Astrocyte of the spinal cord (primary cell): ENCODE measurements at regions not wholly inside any gene's neighbourhood (a gene's known extent, or its start where the extent isn't known, plus 50 kb on each side); places are given as distances from the start of the nearest gene placed in this dataset.

ENCODE experiments used
- DNase-seq: peaks from one replicate; pipeline ENCODE4 v3.0.0; 2011; ENCODE audit warnings: low read depth, low spot score
- H3K4me3 ChIP-seq: 2 replicates; pipeline ENCODE4 v1.5.1; 2011; ENCODE audit warnings: low read depth, mild to moderate bottlenecking, low read length, moderate library complexity
- CTCF ChIP-seq: IDR thresholded peaks from 2 replicates; pipeline ENCODE4 v1.5.1; 2012; ENCODE audit warnings: low read depth, mild to moderate bottlenecking, low read length, inconsistent platforms
- in situ Hi-C: cut with HindIII; loops from 2 replicates; pipeline ENCODE4 v1.10.0; 2017; ENCODE audit warnings: low sequenced_read_pairs

DNA sequence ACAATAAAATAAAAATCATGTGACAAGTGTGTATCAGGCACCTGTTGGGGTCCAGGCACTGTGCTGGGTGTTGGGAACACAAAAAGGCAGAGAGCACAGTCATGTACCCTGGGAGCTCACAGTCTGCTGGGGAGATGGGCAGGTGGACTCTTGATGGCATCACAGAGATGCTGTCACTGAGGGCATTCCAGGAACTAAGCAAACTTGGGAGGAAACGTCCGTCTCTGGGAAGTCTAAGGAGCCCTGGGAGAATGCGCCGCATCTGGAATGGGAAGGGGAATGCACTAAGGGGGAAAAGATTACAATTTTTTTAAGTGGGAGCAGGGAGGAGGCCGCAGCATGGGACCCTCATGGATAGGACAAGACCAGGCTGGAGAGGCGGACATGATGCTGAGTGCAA, 80.9 kb upstream of the ZNF423 start:
- TF ChIP-seq CTCF: no peak
- no peak overlapping the region for H3K4me3 ChIP-seq
- no peak for DNase-seq
- in situ Hi-C loops: no loop called here

- H3K4me3 ChIP-seq: no peak overlapping the region
- DNase-seq: no peak
- in situ Hi-C loops: no loop called here
- TF ChIP-seq CTCF: no peak
These were observed 82.0 kb upstream of the ZNF423 start for GRCh38 chr16:49937886-49938285.

DNA sequence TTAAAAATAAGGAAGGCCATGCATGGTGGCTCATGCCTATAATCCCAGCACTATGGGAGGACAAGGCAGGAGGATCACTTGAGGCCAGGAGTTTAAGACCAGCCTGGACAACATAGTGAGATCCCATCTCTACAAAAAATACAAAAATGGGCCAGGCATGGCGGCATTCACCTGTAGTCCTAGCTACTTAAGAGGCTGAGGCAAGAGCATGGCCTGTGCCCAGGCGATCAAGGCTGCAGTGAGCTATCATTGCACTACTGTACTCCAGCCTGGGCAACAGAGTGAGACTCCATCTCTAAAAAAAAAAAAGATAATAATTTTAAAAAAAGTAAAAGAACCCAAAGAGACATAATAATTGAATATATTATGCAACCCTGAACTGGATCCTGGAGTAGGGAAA, 83.6 kb upstream of the ZNF423 start:
- DNase-seq: no peak
- TF ChIP-seq CTCF: no peak
- in situ Hi-C loops: no loop called here
- no peak overlapping the region for H3K4me3 ChIP-seq

DNA sequence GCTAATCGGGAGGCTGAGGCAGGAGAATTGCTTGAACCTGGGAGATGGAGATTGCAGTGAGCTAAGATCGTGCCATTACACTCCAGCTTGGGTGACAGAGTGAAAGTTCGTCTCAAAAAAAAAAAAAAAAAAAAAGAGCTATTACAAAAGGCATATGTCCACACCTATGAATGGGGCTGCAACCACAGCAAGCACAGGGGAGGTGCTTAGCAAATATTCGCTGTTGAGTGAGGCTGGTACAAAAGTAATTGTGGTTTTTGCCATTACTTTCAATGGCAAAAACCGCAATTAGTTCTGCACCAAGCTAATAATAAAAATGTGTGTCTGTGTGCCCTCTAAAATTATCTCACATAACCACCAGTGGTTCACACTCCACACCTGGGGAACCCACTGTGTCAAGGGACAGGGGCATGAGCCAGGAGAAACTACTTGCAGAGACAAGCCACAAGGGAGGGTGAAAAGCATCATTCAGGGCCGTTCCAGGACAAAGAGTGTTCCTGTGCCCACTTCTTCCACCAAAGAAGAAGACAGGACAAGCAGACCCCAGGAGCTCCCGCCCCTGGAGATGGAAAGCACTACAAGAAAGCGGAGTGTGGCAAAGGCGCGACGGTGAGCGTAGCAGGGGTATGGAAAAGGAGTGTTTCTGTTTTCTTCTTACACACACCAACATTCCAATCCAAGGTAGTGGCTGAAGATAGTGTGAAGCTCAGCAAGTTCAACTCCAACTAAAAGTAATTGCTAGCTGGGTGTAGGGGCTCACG, 84.4 kb upstream of the CNEP1R1 start:
- no peak overlapping the region for H3K4me3 ChIP-seq
- in situ Hi-C loops: no loop called here
- TF ChIP-seq CTCF: no peak
- DNase-seq: no peak

DNA sequence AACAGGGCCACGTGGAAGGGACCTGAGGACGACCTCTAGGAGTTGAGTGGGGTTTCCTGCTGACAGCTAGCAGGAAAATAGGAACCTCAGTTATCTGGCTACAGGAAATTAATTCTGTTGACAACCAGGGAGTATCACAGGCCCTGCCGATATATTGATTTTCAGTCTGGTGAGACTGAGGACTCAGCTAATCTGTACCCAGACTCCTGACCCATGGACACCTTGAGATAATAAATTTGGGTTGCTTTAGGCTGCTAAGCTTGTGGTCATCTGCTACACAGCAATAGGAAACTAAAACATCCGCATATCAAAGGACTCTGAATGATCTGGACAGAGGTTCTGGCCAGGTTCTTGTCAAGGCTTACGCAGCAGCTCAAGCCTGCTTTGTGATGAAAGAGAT, 80.8 kb upstream of the CNEP1R1 start:
- TF ChIP-seq CTCF: no peak
- no peak for DNase-seq
- in situ Hi-C loops: no loop called here
- H3K4me3 ChIP-seq: no peak overlapping the region

GRCh38 chr16:49947907-49948678, 76.9 kb upstream of the CNEP1R1 start:
- in situ Hi-C loops: no loop called here
- no peak overlapping the region for H3K4me3 ChIP-seq
- no peak for DNase-seq
- TF ChIP-seq CTCF: no peak
